SH-SY5Y (cell line): ENCODE measurements at regions not wholly inside any gene's neighbourhood (a gene's known extent, or its start where the extent isn't known, plus 50 kb on each side); places are given as distances from the start of the nearest gene placed in this dataset.

ENCODE experiments used
- GATA2 ChIP-seq: IDR thresholded peaks from 2 replicates; pipeline ENCODE4 v1.6.1; 2011; ENCODE audit warnings: mild to moderate bottlenecking, low read depth, low read length
- GATA3 ChIP-seq: IDR thresholded peaks from 2 replicates; pipeline ENCODE4 v1.6.1; 2011; ENCODE audit warnings: low read depth, mild to moderate bottlenecking, low read length, moderate library complexity

GRCh38 chr14:97655169-97655948 lies 858.2 kb downstream of the VRK1 start:
- TF ChIP-seq GATA2 (no peak), GATA3 (no peak)
